Liver (tissue), 8 donors: ENCODE measurements at regions not wholly inside any gene's neighbourhood (a gene's known extent, or its start where the extent isn't known, plus 50 kb on each side); places are given as distances from the start of the nearest gene placed in this dataset.

Source experiments
- DNase-seq: peaks from one replicate; pipeline ENCODE4 v3.0.0-alpha.2; 2017; ENCODE audit warnings: low spot score
- H3K27ac ChIP-seq, 2 donors: one replicate each; pipeline ENCODE4 v1.7.0; 2013; ENCODE audit warnings: inconsistent platforms in 2 of 2, low read length in 2 of 2, control low read depth in 1 of 2, low read depth in 1 of 2, mild to moderate bottlenecking in 1 of 2
- H3K27me3 ChIP-seq, 4 donors: one replicate each; pipeline versions ENCODE4 v1.6.1 to v1.7.0; 2013; ENCODE audit warnings: low read length in 3 of 4, inconsistent platforms in 1 of 4, mild to moderate bottlenecking in 1 of 4, moderate library complexity in 1 of 4; ENCODE audit not compliant: control insufficient read depth in 4 of 4, insufficient read depth in 4 of 4
- H3K36me3 ChIP-seq, 4 donors: one replicate each; pipeline versions ENCODE4 v1.6.1 to v1.7.0; 2013; ENCODE audit warnings: low read length in 3 of 4, mild to moderate bottlenecking in 3 of 4, low read depth in 1 of 4, moderate library complexity in 1 of 4; ENCODE audit not compliant: control insufficient read depth in 4 of 4, insufficient read depth in 3 of 4
- H3K4me1 ChIP-seq, 4 donors: one replicate each; pipeline versions ENCODE4 v1.6.1 to v1.7.0; 2013; ENCODE audit warnings: low read length in 3 of 4, mild to moderate bottlenecking in 3 of 4, moderate library complexity in 1 of 4; ENCODE audit not compliant: control insufficient read depth in 4 of 4, insufficient read depth in 4 of 4
- H3K4me3 ChIP-seq, 3 donors: one replicate each; pipeline versions ENCODE4 v1.6.1 to v1.7.0; 2013; ENCODE audit warnings: low read length in 3 of 3, control low read depth in 1 of 3, low read depth in 1 of 3, mild to moderate bottlenecking in 1 of 3
- H3K9ac ChIP-seq, 2 donors: one replicate each; pipeline ENCODE4 v1.7.0; 2013; ENCODE audit warnings: low read length in 2 of 2, mild to moderate bottlenecking in 2 of 2, moderate library complexity in 2 of 2, control low read depth in 1 of 2, low read depth in 1 of 2
- H3K9me3 ChIP-seq, 4 donors: one replicate each; pipeline versions ENCODE4 v1.6.1 to v1.7.0; 2013; ENCODE audit warnings: low read length in 3 of 4; ENCODE audit not compliant: control insufficient read depth in 4 of 4
- ATF3 ChIP-seq: IDR thresholded peaks from 2 replicates; pipeline ENCODE4 v1.6.1; 2016; ENCODE audit warnings: antibody characterized with exemption
- CTCF ChIP-seq: fragments of 150-350 bp; IDR thresholded peaks from 2 replicates; pipeline ENCODE4 v1.5.1; 2017; ENCODE audit warnings: improper control_type of control experiment, low read depth, low read length; ENCODE audit not compliant: missing input control
- EGR1 ChIP-seq, 2 donors: IDR thresholded peaks; 2 replicates each; pipeline ENCODE4 v1.6.1; 2016 to 2018; ENCODE audit warnings: antibody characterized with exemption in 2 of 2, low read depth in 2 of 2
- FOXA1 ChIP-seq: IDR thresholded peaks from 2 replicates; pipeline ENCODE4 v1.6.1; 2016; ENCODE audit warnings: antibody characterized with exemption
- FOXA2 ChIP-seq: IDR thresholded peaks from 2 replicates; pipeline ENCODE4 v1.6.1; 2016; ENCODE audit warnings: antibody characterized with exemption
- GABPA ChIP-seq, 2 donors: IDR thresholded peaks in 1 of 2; conservative IDR thresholded peaks in 1 of 2; 2 replicates each; pipeline ENCODE4 v1.6.1; 2016; ENCODE audit warnings: antibody characterized with exemption in 2 of 2, mild to moderate bottlenecking in 1 of 2, moderate library complexity in 1 of 2
- HNF4A ChIP-seq, 2 donors: conservative IDR thresholded peaks; 2 replicates each; pipeline ENCODE4 v1.6.1; 2016; ENCODE audit warnings: antibody characterized with exemption in 2 of 2, mild to moderate bottlenecking in 2 of 2
- JUND ChIP-seq, 2 donors: IDR thresholded peaks; 2 replicates each; pipeline ENCODE4 v1.6.1; 2016; ENCODE audit warnings: antibody characterized with exemption in 2 of 2
- MAX ChIP-seq: IDR thresholded peaks from 2 replicates; pipeline ENCODE4 v1.6.1; 2016; ENCODE audit warnings: antibody characterized with exemption
- NR2F2 ChIP-seq: IDR thresholded peaks from 2 replicates; pipeline ENCODE4 v1.6.1; 2016; ENCODE audit warnings: antibody characterized with exemption
- RAD21 ChIP-seq, 2 donors: IDR thresholded peaks; 2 replicates each; pipeline ENCODE4 v1.6.1; 2016; ENCODE audit warnings: antibody characterized with exemption in 2 of 2, mild to moderate bottlenecking in 2 of 2
- REST ChIP-seq: IDR thresholded peaks from 2 replicates; pipeline ENCODE4 v1.6.1; 2016; ENCODE audit warnings: antibody characterized with exemption, mild to moderate bottlenecking
- RXRA ChIP-seq, 2 donors: IDR thresholded peaks; 2 replicates each; pipeline ENCODE4 v1.6.1; 2017 to 2018; ENCODE audit warnings: antibody characterized with exemption in 2 of 2, mild to moderate bottlenecking in 1 of 2
- SP1 ChIP-seq: IDR thresholded peaks from 2 replicates; pipeline ENCODE4 v1.6.1; 2018; ENCODE audit warnings: antibody characterized with exemption, mild to moderate bottlenecking
- TAF1 ChIP-seq: conservative IDR thresholded peaks from 2 replicates; pipeline ENCODE4 v1.6.1; 2016; ENCODE audit warnings: antibody characterized with exemption, mild to moderate bottlenecking
- YY1 ChIP-seq: IDR thresholded peaks from 2 replicates; pipeline ENCODE4 v1.6.1; 2016; ENCODE audit warnings: antibody characterized with exemption, mild to moderate bottlenecking
- ZBTB33 ChIP-seq: IDR thresholded peaks from 2 replicates; pipeline ENCODE4 v1.6.1; 2016; ENCODE audit warnings: antibody characterized with exemption
- WGBS: extraction: QIAGEN DNeasy Blood & Tissue Kit; methylation state at CpG from one replicate; pipeline ENCODE4 v1.1.7; 2013; 5-methylcytosine and 5-hydroxymethylcytosine counted together
- donor health status: healthy.
- donor health status: healthy.
- donor health status: healthy.
- donor health status: healthy.
- donor health status: healthy.

GRCh38 chrY:8629636-8630035, 707.6 kb upstream of the TSPY4 start:
- no peak for DNase-seq
- WGBS: 78% methylated on average over 2 of the region's 2 CpGs
- no peaks in the 10 kb centered on the region for H3K4me1 ChIP-seq
- H3K27me3 ChIP-seq: no peaks in the 10 kb centered on the region
- H3K9me3 ChIP-seq: no peaks in the 10 kb centered on the region
- H3K36me3 ChIP-seq: no peaks in the 10 kb centered on the region
- no peak overlapping the region for H3K27ac ChIP-seq
- no peak overlapping the region for H3K9ac ChIP-seq
- no peak overlapping the region for H3K4me3 ChIP-seq
- TF ChIP-seq EGR1 (IDR thresholded peaks at IDR 0.05; ENCODE audit: low read depth in 2 of 2): no peak
- no peak for TF ChIP-seq FOXA2
- no peak for TF ChIP-seq FOXA1
- no peak for TF ChIP-seq ATF3

GRCh38 chrY:8638111-8638510, 699.2 kb upstream of the TSPY4 start:
- Histone ChIP-seq H3K36me3 (no peaks in the 10 kb centered on the region), H3K9me3 (no peaks in the 10 kb centered on the region), H3K4me3 (no peak overlapping the region), H3K4me1 (no peaks in the 10 kb centered on the region), H3K27me3 (no peaks in the 10 kb centered on the region), H3K27ac (no peak overlapping the region), H3K9ac (no peak overlapping the region)
- no peak for TF ChIP-seq ZBTB33
- no peak for TF ChIP-seq NR2F2
- no peak for TF ChIP-seq EGR1 (IDR thresholded peaks at IDR 0.05; ENCODE audit: low read depth in 2 of 2)
- no peak for TF ChIP-seq GABPA (IDR thresholded peaks at IDR 0.05 in 1 of 2, conservative IDR thresholded peaks at IDR 0.05 in 1 of 2)
- WGBS: 90% methylated on average over 5 of the region's 5 CpGs
- no peak for DNase-seq

- Histone ChIP-seq H3K36me3 (no peaks in the 10 kb centered on the region), H3K9ac (no peak overlapping the region), H3K4me3 (no peak overlapping the region), H3K27ac (no peak overlapping the region), H3K4me1 (no peaks in the 10 kb centered on the region), H3K27me3 (no peaks in the 10 kb centered on the region), H3K9me3 (no peaks in the 10 kb centered on the region)
- TF ChIP-seq NR2F2 (no peak), RAD21 (IDR thresholded peaks at IDR 0.05) (no peak), YY1 (no peak)
- DNase-seq: no peak
- 77% methylated on average over 3 of the region's 3 CpGs for WGBS
Observed at GRCh38 chrY:8644926-8645325, 692.3 kb upstream of the TSPY4 start.

- no peak for DNase-seq
- Histone ChIP-seq H3K4me1 (no peaks in the 10 kb centered on the region), H3K4me3 (no peak overlapping the region), H3K9me3 (no peaks in the 10 kb centered on the region), H3K9ac (no peak overlapping the region), H3K27ac (no peak overlapping the region), H3K36me3 (no peaks in the 10 kb centered on the region), H3K27me3 (no peaks in the 10 kb centered on the region)
- 61% methylated on average over 1 of the region's 1 CpG for WGBS
- TF ChIP-seq FOXA1: no peak
- TF ChIP-seq RXRA (IDR thresholded peaks at IDR 0.05): no peak
- no peak for TF ChIP-seq YY1
- TF ChIP-seq GABPA (IDR thresholded peaks at IDR 0.05 in 1 of 2, conservative IDR thresholded peaks at IDR 0.05 in 1 of 2): no peak
- no peak for TF ChIP-seq FOXA2
- TF ChIP-seq MAX: no peak
- no peak for TF ChIP-seq REST
- TF ChIP-seq TAF1: no peak
- TF ChIP-seq ATF3: no peak
- no peak for TF ChIP-seq SP1
- no peak for TF ChIP-seq CTCF
- TF ChIP-seq HNF4A (conservative IDR thresholded peaks at IDR 0.05): no peak
- no peak for TF ChIP-seq JUND (IDR thresholded peaks at IDR 0.05)
- TF ChIP-seq RAD21 (IDR thresholded peaks at IDR 0.05): no peak
Observed at GRCh38 chrY:8652445-8652844, 684.8 kb upstream of the TSPY4 start.
